H1 (cell line): ENCODE measurements at regions not wholly inside any gene's neighbourhood (a gene's known extent, or its start where the extent isn't known, plus 50 kb on each side); places are given as distances from the start of the nearest gene placed in this dataset.

Experiments used
- CTCF ChIA-PET: fragments of 300-600 bp; sonication (Branson Sonifier 250); formaldehyde crosslinking; loops from one replicate; lab custom pipeline; 2021; ENCODE audit not compliant: partially characterized antibody; lab: Charles Lee
- POLR2A ChIA-PET: fragments of 300-600 bp; sonication (Branson Sonifier 250); formaldehyde crosslinking; loops from one replicate; lab custom pipeline; 2021; ENCODE audit warnings: inconsistent platforms; ENCODE audit not compliant: partially characterized antibody; lab: Charles Lee
- DNase-seq, 2 experiments: peaks; one replicate each; pipeline versions ENCODE4 v3.0.0 to v3.0.0-alpha.2; 2010 to 2022; ENCODE audit warnings: low spot score in 2 of 2, low read depth in 1 of 2, mixed read lengths in 1 of 2
- FAIRE-seq: peaks from 2 replicates; lab custom pipeline; 2011; peaks lifted over from hg19 to GRCh38; lab: Jason Lieb, UNC
- H2AFZ ChIP-seq: 2 replicates; pipeline ENCODE4 v1.8.1; 2012; ENCODE audit warnings: low read length, inconsistent platforms
- H2AK5ac ChIP-seq: 2 replicates; pipeline ENCODE4 v1.6.1; 2013; ENCODE audit warnings: low read depth, low read length
- H2BK120ac ChIP-seq: replicated peaks from 2 replicates; pipeline ENCODE3; 2013; ENCODE audit warnings: low read depth, low read length, inconsistent platforms
- H2BK12ac ChIP-seq: 2 replicates; pipeline ENCODE4 v1.6.1; 2013; ENCODE audit warnings: low read depth, low read length
- H2BK15ac ChIP-seq: 2 replicates; pipeline ENCODE4 v1.6.1; 2013; ENCODE audit warnings: low read length
- H2BK20ac ChIP-seq: 2 replicates; pipeline ENCODE4 v1.6.1; 2013; ENCODE audit warnings: low read length
- H2BK5ac ChIP-seq: 2 replicates; pipeline ENCODE4 v1.6.1; 2013; ENCODE audit warnings: low read depth, low read length
- H3K14ac ChIP-seq: 2 replicates; pipeline ENCODE4 v1.6.1; 2013; ENCODE audit warnings: inconsistent platforms; ENCODE audit not compliant: insufficient read length
- H3K18ac ChIP-seq: 2 replicates; pipeline ENCODE4 v1.6.1; 2013; ENCODE audit warnings: low read length; ENCODE audit errors: extremely low read depth
- H3K23ac ChIP-seq: 2 replicates; pipeline ENCODE4 v1.6.1; 2013; ENCODE audit warnings: inconsistent platforms; ENCODE audit not compliant: insufficient read length
- H3K23me2 ChIP-seq: 2 replicates; pipeline ENCODE4 v1.6.1; 2013; ENCODE audit warnings: low read depth, low read length
- H3K27ac ChIP-seq: 2 replicates; pipeline ENCODE4 v1.6.1; 2011; ENCODE audit warnings: low read depth, low read length, inconsistent platforms
- H3K27me3 ChIP-seq, 4 experiments: replicated peaks in 1 of 4; 1 replicate in 1 of 4; 2 replicates in 3 of 4; pipeline versions ENCODE4 v1.6.1 to v1.8.1; 2011 to 2013; ENCODE audit warnings: low read length in 3 of 4, mild to moderate bottlenecking in 3 of 4, inconsistent platforms in 2 of 4, mixed read lengths in 2 of 4, moderate library complexity in 1 of 4; ENCODE audit not compliant: control insufficient read depth in 3 of 4, insufficient read depth in 3 of 4; ENCODE audit errors: extremely low read depth in 1 of 4
- H3K36me3 ChIP-seq, 4 experiments: 2 replicates each; pipeline versions ENCODE4 v1.6.1 to v1.8.1; 2011 to 2013; ENCODE audit warnings: mild to moderate bottlenecking in 4 of 4, low read length in 3 of 4, moderate library complexity in 2 of 4, control low read depth in 1 of 4, inconsistent platforms in 1 of 4; ENCODE audit not compliant: insufficient read depth in 4 of 4, control insufficient read depth in 2 of 4
- H3K4ac ChIP-seq: replicated peaks from 2 replicates; pipeline ENCODE3; 2013; ENCODE audit warnings: low read length, low read depth, mixed read lengths, inconsistent platforms; ENCODE audit not compliant: insufficient read length
- H3K4me1 ChIP-seq, 4 experiments: replicated peaks in 1 of 4; 1 replicate in 1 of 4; 2 replicates in 3 of 4; pipeline versions ENCODE4 v1.6.1 to v1.8.1; 2011 to 2013; ENCODE audit warnings: low read length in 3 of 4, inconsistent platforms in 2 of 4, mixed read lengths in 1 of 4; ENCODE audit not compliant: insufficient read depth in 4 of 4, control insufficient read depth in 3 of 4
- H3K4me2 ChIP-seq, 2 experiments: 2 replicates each; pipeline versions ENCODE4 v1.6.1 to v1.8.1; 2011 to 2013; ENCODE audit warnings: low read depth in 2 of 2, low read length in 2 of 2, control low read depth in 1 of 2, inconsistent platforms in 1 of 2, mild to moderate bottlenecking in 1 of 2; ENCODE audit not compliant: insufficient read depth in 1 of 2
- H3K4me3 ChIP-seq, 4 experiments: fragments of 200-600, 300-600 bp in 1 of 4; sonication (generic), shearing (Covaris generic), sonication (Bioruptor Twin) in 1 of 4; 2 replicates each; pipeline versions ENCODE4 v1.5.1 to v1.8.1; 2011 to 2016; ENCODE audit warnings: low read length in 4 of 4, low read depth in 3 of 4, control low read depth in 2 of 4, inconsistent platforms in 2 of 4, mild to moderate bottlenecking in 2 of 4, mixed read lengths in 1 of 4, moderate library complexity in 1 of 4; ENCODE audit not compliant: insufficient read depth in 2 of 4; ENCODE audit errors: extremely low read depth in 1 of 4
- H3K56ac ChIP-seq: replicated peaks from 2 replicates; pipeline ENCODE3; 2013; ENCODE audit warnings: low read depth, mild to moderate bottlenecking, mixed read lengths, low read length, inconsistent platforms; ENCODE audit not compliant: insufficient read length
- H3K79me1 ChIP-seq: 2 replicates; pipeline ENCODE4 v1.6.1; 2013; ENCODE audit warnings: low read depth, low read length, control low read depth
- H3K79me2 ChIP-seq, 2 experiments: 2 replicates each; pipeline versions ENCODE4 v1.6.1 to v1.8.1; 2012 to 2013; ENCODE audit warnings: low read length in 2 of 2, mild to moderate bottlenecking in 2 of 2, inconsistent platforms in 1 of 2; ENCODE audit not compliant: insufficient read depth in 2 of 2, control insufficient read depth in 1 of 2
- H3K9ac ChIP-seq, 4 experiments: replicated peaks in 1 of 4; 1 replicate in 1 of 4; 2 replicates in 3 of 4; pipeline versions ENCODE4 v1.6.1 to v1.8.1; 2011 to 2013; ENCODE audit warnings: low read depth in 3 of 4, low read length in 3 of 4, control low read depth in 2 of 4, mild to moderate bottlenecking in 2 of 4, moderate library complexity in 2 of 4, inconsistent platforms in 1 of 4; ENCODE audit errors: extremely low read depth in 1 of 4
- H3K9me3 ChIP-seq, 2 experiments: 2 replicates each; pipeline versions ENCODE4 v1.6.1 to v1.8.1; 2012 to 2013; ENCODE audit warnings: mild to moderate bottlenecking in 2 of 2, moderate library complexity in 2 of 2, control low read depth in 1 of 2, inconsistent platforms in 1 of 2, low read depth in 1 of 2, low read length in 1 of 2, mixed read lengths in 1 of 2; ENCODE audit not compliant: insufficient read depth in 2 of 2
- H4K20me1 ChIP-seq, 2 experiments: replicated peaks in 1 of 2; 2 replicates each; pipeline versions ENCODE3 to v1.8.1; 2011 to 2013; ENCODE audit warnings: inconsistent platforms in 2 of 2, low read length in 2 of 2, mild to moderate bottlenecking in 1 of 2; ENCODE audit not compliant: insufficient read depth in 2 of 2, control insufficient read depth in 1 of 2
- H4K5ac ChIP-seq: 2 replicates; pipeline ENCODE4 v1.6.1; 2013; ENCODE audit warnings: low read length, low read depth, mixed read lengths, inconsistent platforms; ENCODE audit not compliant: insufficient read length
- H4K8ac ChIP-seq: 2 replicates; pipeline ENCODE4 v1.8.0; 2013; ENCODE audit warnings: mild to moderate bottlenecking, moderate library complexity, low read length, inconsistent platforms; ENCODE audit not compliant: insufficient read depth; ENCODE audit errors: extremely low read depth
- H4K91ac ChIP-seq: replicated peaks from 2 replicates; pipeline ENCODE3; 2013; ENCODE audit warnings: low read length, mixed read lengths, inconsistent platforms; ENCODE audit not compliant: insufficient read length
- CEBPB ChIP-seq: IDR thresholded peaks from 2 replicates; pipeline ENCODE4 v1.6.1; 2012; ENCODE audit warnings: low read depth, low read length
- JUND ChIP-seq: IDR thresholded peaks from 2 replicates; pipeline ENCODE4 v1.6.1; 2011; ENCODE audit warnings: mild to moderate bottlenecking, improper control_type of control experiment, low read length
- WGBS, 2 experiments: shearing (Covaris generic) in 1 of 2; methylation state at CpG; one replicate each; pipeline versions ENCODE4 v1.1.6 to v1.1.7; 2013 to 2015; ENCODE audit warnings: low lambda C conversion rate in 2 of 2, mixed read lengths in 2 of 2, inconsistent platforms in 1 of 2, low coverage in 1 of 2, missing lambda C conversion rate in 1 of 2; ENCODE audit not compliant: insufficient replicate concordance in 2 of 2, insufficient coverage in 1 of 2, insufficient read length in 1 of 2; ENCODE audit errors: extremely low coverage in 1 of 2, missing lambda C conversion rate in 1 of 2; 5-methylcytosine and 5-hydroxymethylcytosine counted together

DNA sequence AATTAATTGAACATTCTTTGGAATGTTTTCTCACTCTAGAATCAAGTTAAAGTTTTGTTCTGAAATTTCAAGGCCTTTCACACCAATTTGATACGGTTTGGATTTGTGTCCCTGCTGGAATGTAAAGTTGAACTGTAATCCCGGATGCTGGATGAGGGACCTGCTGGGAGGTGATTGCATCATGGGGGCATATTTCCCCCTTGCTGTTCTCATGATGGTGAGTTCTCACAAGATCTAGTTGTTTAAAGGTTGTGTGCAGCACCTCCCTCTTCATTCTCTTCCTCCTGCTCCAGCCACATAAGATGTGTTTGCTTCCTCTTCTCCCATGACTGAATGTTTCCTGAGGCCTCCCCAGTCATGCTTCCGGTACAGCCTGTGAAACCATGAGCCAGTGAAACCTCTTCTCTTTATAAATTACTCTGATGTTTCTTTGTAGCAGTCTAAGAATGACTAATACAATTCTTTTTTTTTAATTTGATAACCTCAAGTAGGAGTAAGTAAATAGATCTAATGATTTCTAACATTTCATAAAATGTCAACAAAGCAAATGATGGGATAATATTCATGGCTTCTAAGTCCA, 144.2 kb upstream of the CDH7 start:
- Histone ChIP-seq H2BK120ac (no peak overlapping the region), H3K79me1 (no peaks in the 10 kb centered on the region), H3K23ac (no peak overlapping the region)
- TF ChIP-seq JUND (no peak), CEBPB (0 out of 2 replicates have a peak, but pooled peaks have one; percentile 29)
- TF ChIP-seq, all 59 proteins: peak for 1
- Histone ChIP-seq H3K79me2 (no peaks in the 10 kb centered on the region), H3K9ac (no peak overlapping the region), H3K4me1 (peaks cover 0 to 3% (median 1%) of the 10 kb centered on the region in 4 experiments; a peak in 1 of 7 replicates), H2BK12ac (no peak overlapping the region), H4K20me1 (no peaks in the 10 kb centered on the region), H3K27me3 (peaks cover 2 to 13% (median 7%) of the 10 kb centered on the region in 4 experiments; a peak in 5 of 7 replicates), H3K23me2 (no peaks in the 10 kb centered on the region), H3K56ac (no peak overlapping the region), H3K4me2 (no peak overlapping the region), H2AK5ac (no peak overlapping the region), H3K36me3 (no peaks in the 10 kb centered on the region), H3K4me3 (no peak overlapping the region), H4K8ac (no peak overlapping the region), H3K27ac (no peak overlapping the region), H2BK20ac (no peak overlapping the region), H3K14ac (no peak overlapping the region), H2BK5ac (no peak overlapping the region), H2AFZ (no peak overlapping the region), H2BK15ac (no peak overlapping the region), H3K4ac (no peak overlapping the region), H4K91ac (no peak overlapping the region), H3K18ac (no peak overlapping the region; the same call in 1 of the 2 replicates), H4K5ac (no peak overlapping the region), H3K9me3 (peaks cover 0 to 3% of the 10 kb centered on the region in 2 experiments; a peak in 1 of 4 replicates)
- FAIRE-seq: no peak
- ChIA-PET CTCF (no interaction called here), POLR2A (no interaction called here)
- WGBS, 2 experiments: 85% methylated on average over 3 of the region's 3 CpGs; no CpG with 5 or more reads in 1 of the 2 experiments
- DNase-seq: no peak
